ENCODE measurements at regions not wholly inside any gene's neighbourhood (a gene's known extent, or its start where the extent isn't known, plus 50 kb on each side); places are given as distances from the start of the nearest gene placed in this dataset.

DNA sequence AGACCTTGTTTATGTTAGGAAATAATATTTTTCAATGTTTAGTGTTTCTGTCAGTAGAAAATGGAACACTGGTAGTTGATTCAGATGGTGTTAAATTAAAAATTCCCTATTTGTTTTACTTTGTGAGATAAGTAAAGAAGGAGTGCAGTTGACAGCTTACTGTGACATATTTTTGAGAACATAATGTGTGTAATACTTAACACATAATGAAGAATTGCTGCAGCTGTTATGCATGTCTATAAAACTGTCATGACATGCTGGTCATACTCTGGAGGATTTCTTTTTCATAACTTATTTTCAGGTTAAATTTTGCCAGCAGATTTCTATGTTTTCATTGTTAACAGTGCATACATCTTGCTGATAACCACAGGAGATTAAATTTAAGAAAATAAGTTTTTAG is 296.1 kb downstream of the CTH start:
- TF ChIP-seq, protein P1, sequence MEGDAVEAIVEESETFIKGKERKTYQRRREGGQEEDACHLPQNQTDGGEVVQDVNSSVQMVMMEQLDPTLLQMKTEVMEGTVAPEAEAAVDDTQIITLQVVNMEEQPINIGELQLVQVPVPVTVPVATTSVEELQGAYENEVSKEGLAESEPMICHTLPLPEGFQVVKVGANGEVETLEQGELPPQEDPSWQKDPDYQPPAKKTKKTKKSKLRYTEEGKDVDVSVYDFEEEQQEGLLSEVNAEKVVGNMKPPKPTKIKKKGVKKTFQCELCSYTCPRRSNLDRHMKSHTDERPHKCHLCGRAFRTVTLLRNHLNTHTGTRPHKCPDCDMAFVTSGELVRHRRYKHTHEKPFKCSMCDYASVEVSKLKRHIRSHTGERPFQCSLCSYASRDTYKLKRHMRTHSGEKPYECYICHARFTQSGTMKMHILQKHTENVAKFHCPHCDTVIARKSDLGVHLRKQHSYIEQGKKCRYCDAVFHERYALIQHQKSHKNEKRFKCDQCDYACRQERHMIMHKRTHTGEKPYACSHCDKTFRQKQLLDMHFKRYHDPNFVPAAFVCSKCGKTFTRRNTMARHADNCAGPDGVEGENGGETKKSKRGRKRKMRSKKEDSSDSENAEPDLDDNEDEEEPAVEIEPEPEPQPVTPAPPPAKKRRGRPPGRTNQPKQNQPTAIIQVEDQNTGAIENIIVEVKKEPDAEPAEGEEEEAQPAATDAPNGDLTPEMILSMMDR (conservative IDR thresholded peaks at IDR 0.05; ENCODE audit: low read length), result no peak
- TF ChIP-seq EZH2phosphoT487 (IDR thresholded peaks at IDR 0.05; ENCODE audit: borderline replicate concordance), result no peak
